CD4-positive, alpha-beta T cell treated with Interleukin-4 for 4 hours (primary cell): ENCODE measurements at regions not wholly inside any gene's neighbourhood (a gene's known extent, or its start where the extent isn't known, plus 50 kb on each side); places are given as distances from the start of the nearest gene placed in this dataset.

Source experiments
- DNase-seq: peaks from one replicate; pipeline ENCODE4 v3.0.0-alpha.2; 2020

DNA sequence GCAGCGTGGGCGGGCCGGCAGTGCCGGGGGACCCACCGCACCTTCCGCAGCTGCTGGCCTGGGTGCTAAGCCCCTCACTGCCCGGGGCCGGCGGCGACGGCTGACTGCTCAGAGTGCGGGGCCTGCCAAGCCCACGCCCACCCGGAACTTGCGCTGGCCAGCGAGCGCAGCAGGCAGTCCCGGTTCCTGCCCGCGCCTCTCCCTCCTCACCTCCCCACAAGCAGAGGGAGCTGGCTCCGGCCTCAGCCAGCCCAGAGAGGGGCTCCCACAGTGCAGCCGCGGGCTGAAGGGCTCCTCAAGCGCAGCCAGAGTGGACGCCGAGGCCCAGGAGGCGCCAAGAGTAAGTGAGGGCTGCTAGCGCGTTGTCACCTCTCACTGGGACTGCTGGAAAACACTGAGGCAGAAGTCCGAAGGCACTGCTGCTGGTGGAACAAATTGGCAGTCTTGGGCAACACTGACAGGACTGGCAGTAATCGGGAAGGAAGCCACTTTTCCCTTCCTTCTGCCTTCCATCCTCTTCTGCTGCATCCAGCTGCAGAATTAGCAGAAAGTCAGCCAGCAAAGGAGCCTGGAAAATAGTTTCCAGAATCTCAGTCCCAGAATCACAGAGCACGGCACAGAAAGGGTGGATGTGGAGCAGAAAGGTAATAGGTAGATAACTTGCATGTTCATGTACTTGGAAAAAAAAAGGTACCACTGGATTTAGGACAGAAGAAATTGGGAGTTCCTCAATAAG, 179.4 kb upstream of the FN1 start:
- no peak for DNase-seq

DNA sequence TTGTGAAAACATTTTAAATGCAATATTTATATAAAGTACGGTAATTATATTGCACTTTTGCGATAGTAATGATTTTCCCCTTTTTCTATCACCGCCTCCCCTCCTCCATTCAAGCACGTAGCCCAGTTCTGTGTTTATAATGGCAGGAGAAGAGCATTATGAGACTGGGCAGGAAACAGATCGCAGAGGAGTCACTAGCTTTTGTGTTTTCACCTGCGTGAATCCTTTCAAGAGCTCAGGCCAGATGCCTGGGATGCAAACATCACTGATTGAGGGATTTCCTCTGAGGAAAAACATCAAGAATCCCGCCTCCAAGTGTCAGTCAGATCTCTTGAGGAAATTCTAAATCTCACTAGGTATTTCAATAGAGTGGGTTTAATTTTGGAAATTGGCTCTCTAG, 178.4 kb upstream of the FN1 start:
- DNase-seq, result no peak

DNA sequence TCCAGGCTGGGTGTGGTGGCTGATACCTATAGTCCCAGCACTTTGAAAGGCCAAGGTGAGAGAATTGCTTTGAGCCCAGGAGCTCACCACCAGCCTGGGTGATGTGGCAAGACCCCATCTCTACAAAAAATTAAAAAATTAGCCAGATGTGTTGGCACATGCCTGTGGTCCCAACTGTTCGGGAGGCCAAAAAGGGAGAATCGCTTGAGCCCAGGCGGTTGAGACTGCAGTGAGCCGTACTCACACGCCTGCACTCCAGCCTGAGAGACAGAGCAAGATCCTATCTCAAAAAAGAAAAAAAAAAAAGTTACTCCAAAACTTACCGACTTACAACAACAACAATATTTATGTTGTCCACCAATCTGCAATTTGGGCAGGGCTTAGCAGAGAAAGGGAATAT, 178.0 kb upstream of the FN1 start:
- no peak for DNase-seq

DNA sequence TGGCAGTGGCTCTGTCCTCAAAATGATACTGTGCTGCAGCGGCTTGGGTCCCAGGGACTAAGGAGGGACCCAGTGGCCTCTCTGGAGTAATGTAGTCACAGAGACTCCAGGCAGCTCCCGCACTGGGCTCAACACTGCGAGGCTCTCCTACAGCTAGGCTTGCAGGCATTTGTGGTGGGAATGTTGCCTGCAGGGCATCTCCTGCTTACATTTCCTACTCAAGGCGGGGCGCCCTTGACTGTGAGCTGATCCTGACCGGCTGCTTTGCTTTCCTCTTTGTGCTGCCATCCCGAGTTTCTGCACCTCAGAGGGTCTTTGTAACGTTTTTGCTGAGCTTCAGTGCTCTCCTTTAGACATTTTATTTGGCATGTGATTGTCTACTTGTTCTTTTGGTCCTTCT, 177.4 kb upstream of the FN1 start:
- no peak for DNase-seq

DNA sequence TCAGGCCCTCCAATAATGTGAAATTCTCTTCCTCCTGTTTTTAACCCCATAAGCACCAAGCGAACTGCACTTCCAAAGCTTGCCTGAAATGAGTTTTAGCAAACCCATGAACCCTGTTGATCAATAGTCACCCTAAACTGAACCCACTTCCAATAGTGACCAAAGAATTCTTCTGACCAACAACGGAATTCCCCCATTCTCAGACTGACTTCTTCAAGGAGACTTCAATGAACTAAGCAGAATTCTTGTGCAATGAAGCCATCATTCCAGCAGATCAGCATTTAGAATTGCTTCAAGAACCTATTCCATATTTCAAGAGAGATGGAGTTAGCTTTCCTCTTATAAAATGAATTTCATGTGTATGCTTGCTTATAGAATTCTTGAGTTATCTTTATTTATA, 176.9 kb upstream of the FN1 start:
- DNase-seq, result no peak

DNA sequence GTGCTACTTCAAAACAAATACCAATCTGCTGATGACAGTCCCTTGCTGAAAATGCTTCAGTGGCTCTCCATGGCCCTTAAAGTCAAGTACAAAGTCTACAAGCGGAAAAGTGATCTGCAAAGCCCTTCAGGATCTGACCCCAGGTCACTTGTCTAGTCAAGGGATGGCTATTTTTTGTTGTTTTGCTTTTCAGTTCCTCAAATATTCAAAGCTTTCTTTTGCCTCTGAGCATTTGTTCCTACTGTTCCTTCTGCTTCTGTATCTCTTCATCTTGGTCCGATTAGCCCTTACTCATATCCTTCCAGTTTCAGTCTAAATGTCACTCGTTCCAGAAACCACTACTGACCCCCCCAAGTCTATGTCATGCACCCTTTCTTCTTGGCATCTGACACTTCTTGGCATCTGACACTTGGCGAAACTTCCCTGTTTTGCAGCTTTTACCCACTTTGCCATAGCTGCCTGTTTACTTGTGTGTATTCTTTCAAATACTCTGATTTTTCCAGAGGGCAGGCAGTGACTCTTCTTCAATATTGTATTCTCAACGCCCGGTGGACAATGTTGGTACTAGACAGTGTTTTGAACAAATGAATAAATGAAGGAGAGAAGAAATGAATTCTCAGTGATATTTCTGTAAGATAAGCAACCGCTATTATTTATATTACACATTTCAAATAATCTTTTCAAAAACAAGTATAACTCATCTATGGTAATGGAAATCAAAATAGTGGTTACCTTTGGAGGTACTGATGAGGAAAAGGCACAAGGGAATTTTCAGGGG, 175.9 kb upstream of the FN1 start:
- DNase-seq, result no peak

DNA sequence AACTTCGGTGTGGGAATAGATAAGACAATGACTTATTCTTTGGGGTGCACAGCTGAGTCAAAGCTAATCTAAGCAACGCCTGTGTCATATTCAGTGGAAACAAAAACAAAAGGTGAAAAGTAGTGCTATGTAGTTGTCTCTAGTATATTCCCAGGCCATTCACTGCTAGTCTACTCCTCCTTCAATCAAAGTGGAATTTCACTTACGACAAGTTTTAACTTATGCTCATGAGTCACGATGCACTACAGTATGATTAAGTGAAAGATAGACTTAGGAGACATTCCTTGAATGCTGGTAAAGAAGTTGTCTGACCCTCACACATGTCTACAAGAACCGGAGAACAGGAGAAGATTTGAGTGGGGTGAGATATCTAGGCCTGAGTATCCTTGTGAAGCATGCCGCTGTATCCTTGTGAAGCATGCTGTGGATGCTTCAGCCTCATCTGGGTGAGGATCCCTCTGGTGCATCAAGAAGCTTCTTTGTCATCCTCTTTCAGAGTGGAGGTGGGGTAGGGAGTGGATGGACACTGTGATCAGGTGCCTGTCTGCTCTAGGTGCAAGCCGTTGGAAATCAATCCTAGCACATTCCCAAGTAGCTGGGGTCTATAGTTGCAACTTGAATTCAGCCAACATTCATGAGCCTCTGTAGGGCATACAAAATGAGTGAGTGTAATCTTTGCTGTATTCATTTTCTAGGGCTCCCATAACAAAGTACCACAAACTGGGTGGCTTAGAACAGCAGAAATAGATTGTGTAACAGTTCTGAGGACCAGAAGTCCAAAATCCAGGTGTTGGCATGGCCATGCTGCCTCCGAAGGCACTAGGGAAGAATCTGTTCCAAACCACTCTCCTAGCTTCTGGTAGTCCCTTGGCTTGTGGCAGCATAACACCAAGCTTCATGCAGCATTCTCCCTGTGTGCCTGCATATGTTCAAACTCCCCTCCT, 173.5 kb upstream of the FN1 start:
- DNase-seq, result no peak

DNA sequence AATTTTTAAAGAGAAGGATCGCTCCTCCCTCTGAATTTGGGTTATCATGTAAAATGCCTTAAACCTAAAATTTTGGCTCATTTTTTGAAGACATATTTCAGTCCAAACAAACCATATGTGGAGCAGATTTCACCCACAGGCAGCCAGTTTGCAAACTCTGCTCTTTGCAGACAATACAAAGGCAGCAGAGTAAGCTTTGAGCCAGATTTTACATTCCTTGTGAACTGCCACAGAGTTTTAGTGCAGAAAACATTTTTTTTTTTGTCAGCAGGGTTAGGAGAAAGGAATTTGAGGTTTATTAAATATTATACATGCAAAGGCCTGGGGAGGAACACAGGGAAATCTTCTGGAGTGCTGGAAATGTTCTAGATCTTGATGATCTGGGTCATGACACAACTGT, 171.9 kb upstream of the FN1 start:
- no peak for DNase-seq

DNA sequence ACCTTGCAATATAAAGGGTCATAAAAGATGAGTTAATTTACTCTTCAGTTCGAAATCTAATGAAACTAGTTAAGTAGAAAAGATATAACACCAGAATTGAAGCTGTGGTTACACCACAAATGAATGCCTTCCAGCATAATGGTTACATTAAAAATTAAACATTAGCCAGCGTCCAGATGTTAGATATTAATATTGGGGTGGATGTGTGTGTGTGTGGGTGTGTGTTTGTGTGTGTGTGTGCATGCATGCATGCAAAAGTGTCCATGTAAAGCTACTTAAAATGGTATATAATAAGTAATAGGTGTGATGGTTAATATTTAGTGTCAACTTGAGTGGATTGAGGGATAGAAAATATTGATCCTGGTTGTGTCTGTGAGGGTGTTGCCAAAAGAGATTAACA, 170.4 kb upstream of the FN1 start:
- DNase-seq, result no peak

DNA sequence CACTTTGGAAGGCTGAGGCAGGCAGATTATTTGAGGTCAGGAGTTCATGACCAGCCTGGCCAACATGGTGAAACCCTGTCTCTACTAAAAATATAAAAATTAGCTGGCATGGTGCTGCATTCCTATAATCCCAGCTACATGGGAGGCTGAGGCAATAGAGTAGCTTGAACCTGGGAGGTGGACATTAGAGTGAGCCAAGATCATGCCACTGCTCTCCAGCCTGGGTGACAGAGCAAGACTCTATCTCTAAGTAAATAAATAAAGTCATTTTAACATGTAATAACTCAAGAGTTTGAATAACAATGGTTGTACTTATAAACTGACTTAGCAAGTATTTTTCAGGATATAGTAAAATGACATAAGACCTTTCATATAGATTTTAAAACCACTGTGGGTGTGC, 169.3 kb upstream of the FN1 start:
- no peak for DNase-seq

DNA sequence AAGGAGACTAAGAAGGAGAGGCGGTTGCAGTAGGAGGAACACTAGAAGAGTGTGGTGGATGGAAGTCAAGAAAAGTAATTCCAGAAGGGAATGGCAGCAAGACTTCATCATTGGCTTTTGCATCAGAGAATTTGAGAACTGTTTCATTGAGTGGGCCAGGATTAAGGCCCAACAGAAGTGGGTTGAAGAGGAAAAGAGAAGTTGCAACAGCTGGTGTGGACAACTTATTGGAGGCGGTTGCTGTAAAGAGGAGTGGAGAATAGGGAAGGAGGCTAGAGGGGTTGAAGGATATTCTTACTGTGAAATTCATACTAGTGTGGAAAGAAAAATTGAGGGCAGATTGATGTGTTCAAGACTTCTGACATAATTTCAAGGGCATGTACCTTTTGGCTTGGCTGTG, 168.7 kb upstream of the FN1 start:
- no peak for DNase-seq

DNA sequence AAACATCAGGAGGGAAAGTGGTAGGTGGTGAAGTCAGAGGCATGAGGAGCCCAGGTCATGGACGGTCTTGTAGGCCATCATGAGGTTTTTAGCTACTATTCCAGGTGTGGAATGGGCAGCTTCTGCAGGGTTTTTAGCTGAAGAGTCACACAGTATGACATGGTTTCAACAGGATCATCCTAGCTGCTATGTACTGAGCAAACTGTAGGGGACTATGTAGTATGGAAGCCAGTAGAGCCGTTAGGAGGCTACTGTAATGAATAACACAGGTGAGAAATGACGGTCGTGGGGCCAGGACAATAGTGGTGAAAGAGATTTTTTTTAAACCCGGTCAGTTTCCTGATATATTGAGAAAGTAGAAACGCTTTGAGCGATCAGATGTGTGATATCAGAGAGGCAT, 167.6 kb upstream of the FN1 start:
- DNase-seq, result no peak

DNA sequence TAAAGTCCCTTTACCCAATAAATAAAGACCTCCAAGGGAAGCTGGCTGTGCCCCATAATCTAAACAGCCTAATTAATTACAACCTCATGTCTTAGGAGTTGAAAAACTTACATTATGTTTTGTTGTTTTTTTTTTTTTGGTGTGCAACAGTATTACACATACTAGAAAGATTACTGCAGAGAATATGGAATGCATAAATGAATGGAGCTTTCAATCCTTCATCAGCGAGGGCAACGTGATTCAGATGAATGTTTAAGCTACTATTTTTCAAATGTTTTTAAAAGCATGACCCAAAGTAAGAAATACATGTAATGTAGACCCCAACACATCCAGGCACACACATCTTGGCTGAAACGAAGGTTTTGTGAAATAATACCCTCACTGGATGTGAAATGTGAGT, 167.1 kb upstream of the FN1 start:
- DNase-seq, result no peak

DNA sequence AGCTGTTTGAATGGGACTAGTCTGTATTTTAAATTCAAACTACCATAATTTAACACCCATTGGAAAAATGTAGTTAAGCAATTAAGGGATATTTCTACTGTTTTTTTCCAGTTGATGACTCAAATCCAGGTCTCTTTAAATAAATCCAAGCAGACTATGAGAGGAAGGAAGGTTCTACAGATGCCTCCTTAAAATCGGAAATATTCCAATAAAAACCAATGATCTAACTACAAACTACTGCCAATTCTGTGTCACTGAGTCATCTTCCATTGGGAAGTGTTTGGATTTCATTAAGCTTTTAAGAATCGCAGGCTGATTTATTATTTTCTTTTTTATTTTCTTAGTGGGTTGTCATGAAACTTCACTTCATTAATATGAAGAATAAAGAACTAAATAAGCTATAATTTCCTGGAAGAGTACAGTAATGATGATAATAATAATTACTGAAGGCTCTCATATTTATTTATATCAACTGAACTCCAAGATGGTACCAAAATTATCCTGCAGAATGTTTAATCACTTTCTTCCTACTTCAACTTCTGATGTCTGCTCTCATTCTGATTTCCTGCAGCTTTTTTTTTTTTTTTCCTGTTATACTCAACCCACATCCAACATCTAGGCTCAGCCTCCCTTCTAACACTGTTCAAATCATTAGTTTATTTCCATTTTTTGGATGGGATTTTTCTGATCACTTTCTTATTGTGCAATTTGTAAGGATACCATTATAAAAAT, 166.3 kb upstream of the FN1 start:
- DNase-seq, result no peak

DNA sequence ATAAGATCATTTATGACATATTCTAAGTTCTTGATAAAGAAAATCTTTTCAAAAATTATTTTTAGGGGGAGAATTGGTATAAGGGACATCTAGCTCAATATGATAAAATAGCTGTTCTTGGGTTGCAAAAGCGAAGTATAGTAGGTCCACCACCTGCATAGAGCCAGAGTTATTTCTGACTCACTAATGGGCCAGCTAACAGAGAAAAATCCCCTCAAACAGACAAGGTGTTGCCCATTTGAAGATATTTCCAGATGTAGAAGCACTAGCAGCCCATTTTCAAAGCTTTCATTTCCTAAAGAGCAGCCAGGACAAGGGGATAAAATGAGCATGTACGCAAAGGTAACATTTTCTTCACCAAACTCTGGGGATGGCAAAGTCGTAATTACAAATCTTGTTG, 165.7 kb upstream of the FN1 start:
- DNase-seq, result no peak

DNA sequence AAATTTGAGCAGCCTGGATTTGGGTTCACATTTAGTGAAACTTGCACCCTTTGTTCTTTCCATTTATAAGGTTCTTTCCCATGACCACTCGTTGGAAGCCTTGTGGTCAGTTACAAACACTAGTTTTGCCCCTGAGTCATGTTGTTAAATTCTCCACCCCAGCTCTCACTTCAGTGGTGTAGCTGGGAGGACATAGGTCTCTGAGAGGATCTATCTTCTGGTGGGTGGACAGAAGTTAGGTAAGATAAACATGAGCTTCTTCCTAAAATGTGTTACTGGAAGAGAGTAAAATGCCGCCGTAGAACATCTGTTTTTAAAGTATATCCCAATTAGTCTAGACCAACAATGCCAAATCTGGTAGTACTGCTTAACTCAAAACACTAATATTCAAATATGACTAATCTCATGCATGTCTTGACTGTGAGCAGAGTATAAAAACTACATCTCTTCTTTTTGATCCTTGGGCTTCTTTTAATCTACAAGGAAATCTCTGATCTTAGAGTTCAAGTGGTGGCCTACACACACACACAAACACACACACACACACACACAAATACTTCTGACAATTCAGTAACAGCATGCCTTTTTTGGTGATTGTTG, 162.6 kb upstream of the FN1 start:
- no peak for DNase-seq

DNA sequence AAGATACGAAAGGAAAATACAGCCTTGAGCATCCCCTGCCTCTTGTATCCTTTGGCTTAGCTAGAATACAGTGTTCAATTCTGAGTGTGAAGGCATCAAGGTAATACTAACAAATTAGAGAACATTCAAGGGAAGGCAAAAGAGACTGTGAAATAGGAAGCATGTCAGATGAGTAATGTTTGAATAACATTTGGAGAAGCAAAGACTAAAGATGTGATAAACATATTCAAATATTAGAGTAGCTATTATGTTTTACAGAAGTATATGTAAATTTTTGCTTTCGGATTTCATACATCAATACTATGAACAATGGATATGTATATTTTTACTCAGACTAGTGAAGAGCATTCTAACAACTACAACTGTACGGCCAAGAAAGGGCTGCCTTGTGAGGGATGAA, 161.7 kb upstream of the FN1 start:
- no peak for DNase-seq

DNA sequence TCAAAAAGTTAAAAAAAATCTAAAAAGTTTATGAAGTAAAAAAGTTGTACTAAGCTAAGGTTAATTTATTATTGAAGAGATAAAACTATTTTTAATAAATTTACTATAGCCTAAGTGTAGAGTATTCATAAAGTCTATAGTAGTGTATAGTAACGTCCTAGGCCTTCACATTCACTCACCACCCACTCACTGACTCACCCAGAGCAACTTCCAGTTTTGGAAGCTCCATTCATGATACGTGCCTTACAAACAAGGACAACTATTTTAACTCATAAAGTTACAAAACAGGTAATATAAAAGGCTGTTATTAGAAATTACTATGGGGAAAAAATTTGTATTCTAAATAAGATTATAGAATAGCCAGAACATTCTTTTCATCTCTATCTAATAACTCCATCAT, 158.9 kb upstream of the FN1 start:
- DNase-seq, result no peak

DNA sequence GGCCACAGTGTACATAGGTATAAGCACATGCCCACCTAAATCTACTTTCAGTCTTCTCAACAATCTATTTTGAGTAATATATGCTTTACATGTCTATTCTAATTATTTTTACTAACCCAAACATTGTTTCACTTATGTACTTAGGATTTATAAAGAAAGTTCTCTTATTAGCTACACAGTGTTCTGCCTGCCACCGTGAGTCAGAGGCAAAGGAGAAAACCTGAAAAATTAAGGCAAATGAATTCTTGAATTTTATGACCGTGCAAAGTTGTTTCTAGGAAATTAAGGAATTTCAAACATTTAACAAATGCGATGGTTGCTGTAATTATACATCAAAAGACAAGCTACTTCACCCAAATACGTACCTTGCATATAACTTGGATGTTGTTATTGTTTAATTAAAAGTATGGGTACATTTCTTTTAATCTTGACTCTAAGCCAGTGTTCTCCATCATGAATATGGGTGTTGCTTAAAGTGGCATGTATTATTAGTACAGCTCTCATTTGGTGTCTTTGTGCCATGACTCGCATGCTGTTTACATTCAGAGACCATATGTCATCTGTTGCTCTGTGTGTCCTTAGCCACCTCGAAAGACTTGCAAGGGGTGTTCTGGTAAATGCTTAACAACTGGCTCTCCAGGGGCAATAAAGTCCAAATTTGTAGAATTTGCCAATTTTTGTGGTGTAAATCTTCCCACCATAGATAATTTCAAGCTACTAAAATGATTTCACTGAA, 154.3 kb upstream of the FN1 start:
- no peak for DNase-seq

DNA sequence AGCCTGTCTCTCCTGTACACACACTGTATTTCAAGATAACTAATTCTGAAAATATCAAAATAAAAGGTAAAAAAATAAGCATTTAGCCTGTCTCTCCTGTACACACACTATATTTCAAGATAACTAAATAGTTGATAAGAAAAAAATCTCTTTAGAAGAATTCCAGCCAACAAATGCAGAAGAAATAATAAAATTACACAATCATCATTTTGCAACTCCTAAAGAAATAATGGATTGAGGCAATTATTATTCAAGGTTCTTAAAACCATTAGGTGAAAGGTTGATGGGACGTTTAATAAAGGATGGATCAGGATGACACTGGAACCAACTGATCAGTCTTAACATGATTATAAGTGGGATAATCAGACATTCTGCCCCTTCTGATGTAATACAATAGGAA, 148.0 kb upstream of the FN1 start:
- DNase-seq, result no peak

DNA sequence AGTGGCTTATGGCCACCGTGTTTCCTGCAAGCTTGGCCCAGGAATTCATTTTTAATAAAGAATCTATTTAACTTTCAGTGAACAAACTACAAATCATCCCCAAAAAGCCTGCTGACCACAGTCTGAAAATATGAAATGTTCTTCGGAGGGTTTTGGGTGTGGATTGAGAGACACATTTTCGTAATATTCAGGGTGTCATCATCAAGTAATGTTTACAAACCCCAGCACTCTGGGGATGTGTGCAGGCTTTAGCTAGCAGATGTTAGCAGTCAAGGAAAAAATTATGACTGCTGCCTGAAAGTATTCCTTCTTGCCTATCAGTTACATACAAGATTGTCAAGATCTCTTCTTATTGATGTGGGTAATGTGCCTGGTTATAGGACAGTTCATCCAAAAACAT, 143.9 kb upstream of the FN1 start:
- no peak for DNase-seq

DNA sequence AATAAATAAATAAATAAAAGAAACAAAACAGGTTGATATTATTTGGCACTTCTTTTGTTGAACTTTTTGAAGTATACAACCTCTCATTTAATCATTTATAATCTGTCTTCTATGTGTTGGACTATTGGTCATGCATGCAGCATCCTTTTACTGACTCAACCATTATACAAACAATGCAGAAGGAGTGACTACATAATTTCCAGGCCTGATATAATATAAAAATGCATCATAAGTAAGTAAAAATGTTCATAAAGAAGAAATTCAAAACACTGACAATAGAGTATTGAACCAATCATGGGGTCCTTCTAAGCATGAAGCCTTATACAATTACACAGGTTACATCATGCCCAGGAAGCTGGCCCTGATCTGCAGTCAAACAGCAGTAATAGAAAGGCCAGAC, 141.5 kb upstream of the FN1 start:
- no peak for DNase-seq
